ENCODE measurements at regions not wholly inside any gene's neighbourhood (a gene's known extent, or its start where the extent isn't known, plus 50 kb on each side); places are given as distances from the start of the nearest gene placed in this dataset.
"Not testable (repeated sequence)": the region's sequence is repeated elsewhere in the genome, so short reads cannot be mapped to it uniquely, and the experiment has no call there.

DNA sequence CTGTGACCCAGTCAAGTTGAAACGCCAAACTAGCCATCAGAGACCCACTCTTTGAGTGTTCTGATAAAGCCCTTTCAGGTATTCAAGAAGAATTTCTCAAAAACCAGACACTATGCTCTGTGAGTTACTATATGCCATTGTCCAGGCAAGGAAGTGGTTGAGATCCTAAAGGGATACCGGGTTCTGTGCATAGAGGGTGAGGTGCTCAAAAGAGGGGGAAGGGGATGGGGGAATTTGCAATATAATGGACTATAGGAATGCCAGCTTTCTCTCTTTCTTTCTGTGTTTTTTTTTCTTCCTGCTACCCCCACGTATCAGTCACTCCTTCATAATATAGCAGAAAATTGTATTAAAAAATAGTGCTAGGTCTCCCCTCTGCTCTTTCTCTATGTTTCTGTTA lies 1619.0 kb downstream of the STIM2 start:
- no peaks in the 10 kb centered on the region for H3K27me3 ChIP-seq (ENCODE audit: insufficient read depth, low read length)
- DNase-seq: no peak
- H3K4me1 ChIP-seq (ENCODE audit: insufficient read depth, low read length): no peaks in the 10 kb centered on the region
- no peaks in the 10 kb centered on the region for H3K36me3 ChIP-seq (ENCODE audit: insufficient read depth, low read length)
- H3K27ac Mint-ChIP-seq: no peak overlapping the region
- ChIA-PET POLR2A (ENCODE audit: partially characterized antibody) (no interaction called here), CTCF (ENCODE audit: partially characterized antibody) (no interaction called here)
- H3K9me3 Mint-ChIP-seq: peaks cover 2 to 22% (median 8%) of the 10 kb centered on the region in 8 donors
- intact Hi-C loops (cut with micrococcal nuclease): no loop called here
- H3K27me3 Mint-ChIP-seq: no peaks in the 10 kb centered on the region
- no peak overlapping the region for H3K4me3 ChIP-seq (ENCODE audit: low read length in 2 of 2)
- H3K4me1 Mint-ChIP-seq: no peaks in the 10 kb centered on the region
- H3K9me3 ChIP-seq (ENCODE audit: control insufficient read depth in 1 of 2, low read length in 2 of 2): no peaks in the 10 kb centered on the region
- H3K4me3 Mint-ChIP-seq: no peak overlapping the region
- H3K36me3 Mint-ChIP-seq: no peaks in the 10 kb centered on the region
- H3K27ac ChIP-seq (ENCODE audit: low read depth, low read length): no peak overlapping the region

DNA sequence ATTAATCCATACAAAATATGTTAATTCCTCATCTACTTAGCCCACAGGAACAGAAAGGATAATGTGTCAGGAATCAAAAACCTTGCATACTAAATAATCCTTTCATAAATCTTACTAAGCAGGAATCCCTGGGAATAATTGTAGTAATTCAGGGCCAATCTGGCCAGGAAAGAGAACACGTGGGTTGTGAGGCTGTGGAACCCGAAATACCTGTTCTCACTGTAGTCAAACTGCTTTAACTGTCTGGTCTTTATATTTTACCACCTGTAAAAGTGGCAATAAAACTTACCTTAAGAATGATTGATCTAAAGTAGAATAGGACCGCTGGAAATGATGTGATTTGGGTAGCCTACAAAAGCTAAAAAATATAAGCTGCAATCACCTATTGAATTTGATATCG lies 1620.9 kb downstream of the STIM2 start:
- Histone ChIP-seq H3K4me3 (ENCODE audit: low read length in 2 of 2) (no peak overlapping the region), H3K4me1 (ENCODE audit: insufficient read depth, low read length) (no peaks in the 10 kb centered on the region), H3K27ac (ENCODE audit: low read depth, low read length) (no peak overlapping the region), H3K9me3 (ENCODE audit: control insufficient read depth in 1 of 2, low read length in 2 of 2) (no peaks in the 10 kb centered on the region), H3K27me3 (ENCODE audit: insufficient read depth, low read length) (no peaks in the 10 kb centered on the region), H3K36me3 (ENCODE audit: insufficient read depth, low read length) (no peaks in the 10 kb centered on the region)
- ChIA-PET CTCF (ENCODE audit: partially characterized antibody) (no interaction called here), POLR2A (ENCODE audit: partially characterized antibody) (no interaction called here)
- H3K4me3 Mint-ChIP-seq: no peak overlapping the region
- peaks cover 0 to 21% (median 6%) of the 10 kb centered on the region in 8 donors for H3K9me3 Mint-ChIP-seq
- no peaks in the 10 kb centered on the region for H3K36me3 Mint-ChIP-seq
- H3K4me1 Mint-ChIP-seq: no peaks in the 10 kb centered on the region
- no peaks in the 10 kb centered on the region for H3K27me3 Mint-ChIP-seq
- H3K27ac Mint-ChIP-seq: no peak overlapping the region
- no peak for DNase-seq
- intact Hi-C loops (cut with micrococcal nuclease): no loop called here

DNA sequence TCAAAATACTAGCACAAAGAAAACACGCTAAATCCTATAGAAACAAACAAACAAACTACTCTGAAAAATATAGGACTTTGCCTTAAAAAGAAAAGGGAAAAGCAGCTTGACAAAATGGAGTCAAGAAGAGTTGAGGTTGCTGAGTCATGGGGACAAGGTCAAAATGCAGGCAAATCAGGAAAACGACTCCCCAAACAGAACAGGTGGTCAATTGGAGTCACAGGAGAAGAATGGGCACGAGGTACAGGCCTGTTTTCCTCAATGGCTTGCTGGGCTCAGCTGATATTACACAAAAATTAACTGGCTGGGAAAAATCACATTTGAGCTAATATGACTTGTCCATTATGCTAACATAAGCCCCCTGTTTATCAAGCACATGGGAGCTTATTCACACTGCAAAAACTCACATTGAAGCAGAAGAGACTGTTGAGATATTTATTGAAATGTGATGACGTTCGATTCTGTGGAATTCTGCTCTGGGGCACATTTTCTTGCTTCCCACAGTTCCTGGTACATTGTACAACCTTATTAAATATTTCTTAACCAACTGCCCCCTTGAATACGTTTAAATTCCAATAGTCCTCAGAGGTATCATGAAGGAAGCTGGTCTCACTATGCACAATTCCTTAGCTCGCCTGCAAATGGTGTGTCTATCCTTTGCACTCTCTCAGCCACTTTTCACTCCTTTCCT lies 1622.1 kb downstream of the STIM2 start:
- intact Hi-C loops (cut with micrococcal nuclease): no loop called here

DNA sequence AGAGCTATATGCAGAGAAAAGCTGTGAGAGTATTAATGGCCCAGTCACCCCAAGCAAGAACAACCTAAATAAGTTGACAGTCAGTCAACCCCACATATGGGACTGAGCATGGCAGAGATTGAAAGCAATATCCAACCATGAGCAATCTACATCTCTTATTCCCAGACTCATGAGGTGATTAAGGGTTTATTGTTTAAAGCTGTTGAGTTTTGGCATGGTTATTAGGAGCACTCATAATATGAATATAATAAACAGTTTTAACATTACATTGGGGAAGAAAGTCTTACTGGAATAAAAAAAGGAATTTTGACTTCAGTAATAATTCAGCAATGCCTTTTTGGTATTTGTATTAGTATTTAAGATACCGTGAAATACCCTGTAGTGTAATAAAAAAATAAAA lies 1627.4 kb downstream of the STIM2 start:
- Histone ChIP-seq H3K27ac (ENCODE audit: low read depth, low read length) (no peak overlapping the region), H3K27me3 (ENCODE audit: insufficient read depth, low read length) (no peaks in the 10 kb centered on the region), H3K36me3 (ENCODE audit: insufficient read depth, low read length) (no peaks in the 10 kb centered on the region), H3K4me1 (ENCODE audit: insufficient read depth, low read length) (no peaks in the 10 kb centered on the region), H3K9me3 (ENCODE audit: control insufficient read depth in 1 of 2, low read length in 2 of 2) (no peaks in the 10 kb centered on the region), H3K4me3 (ENCODE audit: low read length in 2 of 2) (no peak overlapping the region)
- ChIA-PET CTCF (ENCODE audit: partially characterized antibody) (no interaction called here), POLR2A (ENCODE audit: partially characterized antibody) (no interaction called here)
- Mint-ChIP-seq H3K27ac (no peak overlapping the region), H3K27me3 (no peaks in the 10 kb centered on the region), H3K4me1 (no peaks in the 10 kb centered on the region), H3K4me3 (no peak overlapping the region), H3K9me3 (peaks cover 0 to 14% (median 2%) of the 10 kb centered on the region in 8 donors), H3K36me3 (no peaks in the 10 kb centered on the region)
- DNase-seq: no peak
- intact Hi-C loops (cut with micrococcal nuclease): no loop called here

More for the DNA sequence above, 1622.1 kb downstream of the STIM2 start:
- no peak for DNase-seq
- Histone ChIP-seq H3K27me3 (ENCODE audit: insufficient read depth, low read length) (no peaks in the 10 kb centered on the region), H3K4me1 (ENCODE audit: insufficient read depth, low read length) (no peaks in the 10 kb centered on the region), H3K36me3 (ENCODE audit: insufficient read depth, low read length) (no peaks in the 10 kb centered on the region), H3K27ac (ENCODE audit: low read depth, low read length) (no peak overlapping the region), H3K9me3 (ENCODE audit: control insufficient read depth in 1 of 2, low read length in 2 of 2) (no peaks in the 10 kb centered on the region), H3K4me3 (ENCODE audit: low read length in 2 of 2) (no peak overlapping the region)
- Mint-ChIP-seq H3K4me3 (no peak overlapping the region), H3K27me3 (no peaks in the 10 kb centered on the region), H3K4me1 (no peaks in the 10 kb centered on the region), H3K9me3 (peaks cover 0 to 22% (median 6%) of the 10 kb centered on the region in 8 donors), H3K27ac (no peak overlapping the region), H3K36me3 (no peaks in the 10 kb centered on the region)
- ChIA-PET CTCF (ENCODE audit: partially characterized antibody) (no interaction called here), POLR2A (ENCODE audit: partially characterized antibody) (no interaction called here)

DNA sequence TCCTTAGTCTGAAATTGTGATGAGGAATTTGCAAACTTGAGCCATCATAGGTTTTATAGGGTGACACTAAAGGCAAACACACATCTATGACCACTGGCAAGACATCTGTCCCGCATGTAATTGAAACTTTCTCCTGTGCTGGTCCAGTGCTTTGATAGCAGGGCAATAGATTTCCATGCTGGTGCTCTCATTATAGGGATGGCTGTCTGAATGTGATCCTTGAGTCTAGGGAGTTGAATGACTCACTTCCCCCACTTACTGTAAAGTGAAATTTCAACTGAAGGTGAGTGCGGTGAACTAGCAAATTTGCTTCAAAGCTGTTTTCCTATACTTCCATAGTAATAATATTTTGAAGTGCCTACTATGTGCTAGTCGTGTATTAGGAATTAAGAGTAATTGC lies 1630.0 kb downstream of the STIM2 start:
- Mint-ChIP-seq H3K4me1 (no peaks in the 10 kb centered on the region), H3K9me3 (peaks cover 0 to 22% (median 7%) of the 10 kb centered on the region in 8 donors), H3K36me3 (no peaks in the 10 kb centered on the region), H3K27ac (no peak overlapping the region), H3K4me3 (no peak overlapping the region), H3K27me3 (no peaks in the 10 kb centered on the region)
- H3K36me3 ChIP-seq (ENCODE audit: insufficient read depth, low read length): no peaks in the 10 kb centered on the region
- H3K4me1 ChIP-seq (ENCODE audit: insufficient read depth, low read length): no peaks in the 10 kb centered on the region
- H3K27me3 ChIP-seq (ENCODE audit: insufficient read depth, low read length): no peaks in the 10 kb centered on the region
- no peak overlapping the region for H3K27ac ChIP-seq (ENCODE audit: low read depth, low read length)
- POLR2A ChIA-PET (ENCODE audit: partially characterized antibody): no interaction called here
- intact Hi-C loops (cut with micrococcal nuclease): no loop called here
- DNase-seq: no peak
- CTCF ChIA-PET (ENCODE audit: partially characterized antibody): no interaction called here
- H3K4me3 ChIP-seq (ENCODE audit: low read length in 2 of 2): no peak overlapping the region
- H3K9me3 ChIP-seq (ENCODE audit: control insufficient read depth in 1 of 2, low read length in 2 of 2): no peaks in the 10 kb centered on the region

DNA sequence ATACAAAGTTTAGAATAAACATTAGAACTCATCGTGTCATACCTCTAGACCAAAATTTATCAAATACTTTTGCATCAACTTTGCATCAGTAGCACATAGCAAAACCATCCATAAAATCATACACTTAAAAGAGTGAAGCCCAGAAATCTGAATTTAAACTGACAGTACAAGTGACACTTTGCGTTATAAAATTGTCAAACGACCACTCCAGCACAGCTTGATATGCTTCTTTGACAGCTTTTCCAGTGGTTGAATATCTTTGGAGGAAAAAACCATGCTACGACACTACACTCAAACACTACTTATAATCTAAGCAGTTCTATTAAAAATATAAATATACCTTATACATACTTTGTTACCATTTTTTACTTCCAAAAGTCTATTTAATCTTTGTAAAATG lies 1644.4 kb downstream of the STIM2 start:
- no peaks in the 10 kb centered on the region for H3K27me3 Mint-ChIP-seq
- H3K4me1 Mint-ChIP-seq: no peaks in the 10 kb centered on the region
- Histone ChIP-seq H3K9me3 (ENCODE audit: control insufficient read depth in 1 of 2, low read length in 2 of 2) (no peaks in the 10 kb centered on the region), H3K4me3 (ENCODE audit: low read length in 2 of 2) (no peak overlapping the region), H3K36me3 (ENCODE audit: insufficient read depth, low read length) (no peaks in the 10 kb centered on the region), H3K4me1 (ENCODE audit: insufficient read depth, low read length) (no peaks in the 10 kb centered on the region), H3K27me3 (ENCODE audit: insufficient read depth, low read length) (no peaks in the 10 kb centered on the region), H3K27ac (ENCODE audit: low read depth, low read length) (no peak overlapping the region)
- H3K27ac Mint-ChIP-seq: no peak overlapping the region
- no peaks in the 10 kb centered on the region for H3K36me3 Mint-ChIP-seq
- ChIA-PET POLR2A (ENCODE audit: partially characterized antibody) (no interaction called here), CTCF (ENCODE audit: partially characterized antibody) (no interaction called here)
- H3K9me3 Mint-ChIP-seq: peaks cover 0 to 18% (median 4%) of the 10 kb centered on the region in 8 donors
- no peak overlapping the region for H3K4me3 Mint-ChIP-seq
- intact Hi-C loops (cut with micrococcal nuclease): no loop called here
- DNase-seq: no peak

DNA sequence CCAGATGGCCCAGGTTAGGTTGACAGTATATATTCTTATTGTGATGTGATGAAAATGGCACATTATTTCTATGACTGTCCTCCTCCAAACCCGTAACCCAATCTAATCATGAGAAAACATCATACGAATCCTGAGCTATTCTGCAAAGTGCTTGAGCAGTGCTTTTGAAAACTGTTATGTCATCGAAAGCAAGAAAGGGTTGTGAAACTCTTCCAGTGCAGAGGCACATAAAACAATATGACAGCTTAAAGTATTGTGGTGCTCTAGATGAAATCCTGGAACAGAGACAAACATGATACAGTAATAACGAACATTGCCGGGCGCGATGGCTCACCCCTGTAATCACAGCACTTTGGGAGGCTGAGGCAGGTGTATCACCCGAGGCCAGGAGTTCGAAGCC lies 1648.0 kb downstream of the STIM2 start:
- no peaks in the 10 kb centered on the region for H3K4me1 Mint-ChIP-seq

DNA sequence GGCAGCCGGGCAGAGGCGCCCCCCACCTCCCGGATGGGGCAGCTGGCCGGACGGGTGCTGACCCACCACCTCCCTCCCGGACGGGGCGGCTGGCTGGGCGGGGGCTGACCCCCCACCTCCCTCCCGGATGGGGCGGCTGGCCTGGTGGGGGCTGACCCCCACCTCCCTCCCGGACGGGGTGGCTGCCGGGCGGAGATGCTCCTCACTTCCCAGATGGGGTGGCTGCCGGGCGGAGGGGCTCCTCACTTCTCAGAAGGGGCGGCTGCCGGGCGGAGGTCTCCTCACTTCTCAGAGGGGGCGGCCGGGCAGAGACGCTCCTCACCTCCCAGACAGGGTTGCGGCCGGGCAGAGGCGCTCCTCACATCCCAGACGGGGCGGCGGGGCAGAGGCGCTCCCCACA lies 1654.1 kb downstream of the STIM2 start:
- H3K27ac ChIP-seq (ENCODE audit: low read depth, low read length); POLR2A ChIA-PET (ENCODE audit: partially characterized antibody); H3K9me3 ChIP-seq (ENCODE audit: control insufficient read depth in 1 of 2, low read length in 2 of 2); H3K27me3 ChIP-seq (ENCODE audit: insufficient read depth, low read length); H3K4me1 Mint-ChIP-seq; H3K4me3 Mint-ChIP-seq; DNase-seq; H3K4me1 ChIP-seq (ENCODE audit: insufficient read depth, low read length); H3K4me3 ChIP-seq (ENCODE audit: low read length in 2 of 2); H3K27ac Mint-ChIP-seq; H3K36me3 Mint-ChIP-seq; intact Hi-C loops (cut with micrococcal nuclease); CTCF ChIA-PET (ENCODE audit: partially characterized antibody); H3K27me3 Mint-ChIP-seq; H3K36me3 ChIP-seq (ENCODE audit: insufficient read depth, low read length): not testable (repeated sequence)
- H3K9me3 Mint-ChIP-seq: peaks cover 0 to 14% (median 5%) of the 10 kb centered on the region in 8 donors

More for the DNA sequence above, 1648.0 kb downstream of the STIM2 start:
- intact Hi-C loops (cut with micrococcal nuclease): no loop called here
- ChIA-PET CTCF (ENCODE audit: partially characterized antibody) (no interaction called here), POLR2A (ENCODE audit: partially characterized antibody) (no interaction called here)
- Mint-ChIP-seq H3K4me3 (no peak overlapping the region), H3K27ac (no peak overlapping the region), H3K27me3 (no peaks in the 10 kb centered on the region), H3K9me3 (peaks cover under 1 to 13% (median 5%) of the 10 kb centered on the region in 8 donors), H3K36me3 (no peaks in the 10 kb centered on the region)
- Histone ChIP-seq H3K27ac (ENCODE audit: low read depth, low read length) (no peak overlapping the region), H3K9me3 (ENCODE audit: control insufficient read depth in 1 of 2, low read length in 2 of 2) (no peaks in the 10 kb centered on the region), H3K27me3 (ENCODE audit: insufficient read depth, low read length) (no peaks in the 10 kb centered on the region), H3K4me3 (ENCODE audit: low read length in 2 of 2) (no peak overlapping the region), H3K4me1 (ENCODE audit: insufficient read depth, low read length) (no peaks in the 10 kb centered on the region), H3K36me3 (ENCODE audit: insufficient read depth, low read length) (no peaks in the 10 kb centered on the region)
- DNase-seq: no peak

Data from CD4-positive, alpha-beta memory T cell (primary cell).